ENCODE measurements at regions not wholly inside any gene's neighbourhood (a gene's known extent, or its start where the extent isn't known, plus 50 kb on each side); places are given as distances from the start of the nearest gene placed in this dataset.

GRCh38 chr1:239856924-239857323 lies 234.8 kb upstream of the FMN2 start:
- Histone ChIP-seq H3K27ac (no peak overlapping the region), H3K4me3 (no peak overlapping the region), H3K27me3 (ENCODE audit: insufficient read depth in 3 of 3, low read length in 2 of 3) (no peaks in the 10 kb centered on the region), H3K4me1 (no peaks in the 10 kb centered on the region), H3K36me3 (ENCODE audit: insufficient read depth in 1 of 2, low read depth in 1 of 2) (no peaks in the 10 kb centered on the region), H3K9me3 (no peaks in the 10 kb centered on the region)
- 86 to 92% (median 86%) methylated on average over 1 of the region's 1 CpG for WGBS, 3 donors
- ATAC-seq = no peak
- DNase-seq = no peak
- TF ChIP-seq CTCF (IDR thresholded peaks at IDR 0.05) = no peak
- intact Hi-C loops (cut with DNase I) = no loop called here

GRCh38 chr1:239858057-239858456 lies 233.6 kb upstream of the FMN2 start:
- WGBS, 3 donors = 71 to 75% (median 72%) methylated on average over 4 of the region's 4 CpGs
- no peaks in the 10 kb centered on the region for H3K27me3 ChIP-seq (ENCODE audit: insufficient read depth in 3 of 3, low read length in 2 of 3)
- no peak for TF ChIP-seq CTCF (IDR thresholded peaks at IDR 0.05)
- intact Hi-C loops (cut with DNase I) = no loop called here
- no peak overlapping the region for H3K4me3 ChIP-seq
- H3K4me1 ChIP-seq = no peaks in the 10 kb centered on the region
- no peaks in the 10 kb centered on the region for H3K9me3 ChIP-seq
- DNase-seq (no peak), ATAC-seq (no peak)
- H3K27ac ChIP-seq = no peak overlapping the region
- no peaks in the 10 kb centered on the region for H3K36me3 ChIP-seq (ENCODE audit: insufficient read depth in 1 of 2, low read depth in 1 of 2)

GRCh38 chr1:239858529-239858928 lies 233.2 kb upstream of the FMN2 start:
- Histone ChIP-seq H3K36me3 (ENCODE audit: insufficient read depth in 1 of 2, low read depth in 1 of 2) (no peaks in the 10 kb centered on the region), H3K9me3 (no peaks in the 10 kb centered on the region), H3K4me1 (no peaks in the 10 kb centered on the region), H3K27ac (no peak overlapping the region), H3K27me3 (ENCODE audit: insufficient read depth in 3 of 3, low read length in 2 of 3) (no peaks in the 10 kb centered on the region), H3K4me3 (no peak overlapping the region)
- no peak for TF ChIP-seq CTCF (IDR thresholded peaks at IDR 0.05)
- ATAC-seq = no peak
- DNase-seq = no peak
- 87 to 89% (median 87%) methylated on average over 5 of the region's 5 CpGs for WGBS, 3 donors
- intact Hi-C loops (cut with DNase I) = no loop called here

DNA sequence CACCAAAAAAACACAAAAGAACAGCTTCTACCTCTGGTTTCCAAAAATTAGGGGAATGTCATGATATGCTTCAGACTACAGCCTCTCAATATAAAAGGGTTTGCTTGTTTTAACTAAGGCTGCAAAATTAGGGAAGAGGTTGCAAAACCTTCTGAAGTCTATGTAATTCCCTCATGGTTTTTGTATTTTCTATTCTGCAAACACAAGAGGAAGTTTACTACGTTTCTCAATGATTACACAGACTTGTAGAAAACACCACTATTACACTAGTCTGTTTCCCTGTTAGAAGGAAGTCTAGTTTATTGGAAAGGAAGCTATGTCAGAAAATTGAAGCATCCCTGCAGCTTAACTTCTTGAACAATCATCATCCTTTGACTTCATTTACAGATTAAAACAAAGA lies 229.7 kb upstream of the FMN2 start:
- H3K9me3 ChIP-seq = no peaks in the 10 kb centered on the region
- no peaks in the 10 kb centered on the region for H3K27me3 ChIP-seq (ENCODE audit: insufficient read depth in 3 of 3, low read length in 2 of 3)
- H3K27ac ChIP-seq = no peak overlapping the region
- no peaks in the 10 kb centered on the region for H3K4me1 ChIP-seq
- intact Hi-C loops (cut with DNase I) = no loop called here
- WGBS, 3 donors = 49 to 54% (median 53%) methylated on average over 1 of the region's 1 CpG
- DNase-seq (no peak), ATAC-seq (no peak)
- TF ChIP-seq CTCF (IDR thresholded peaks at IDR 0.05) = no peak
- no peaks in the 10 kb centered on the region for H3K36me3 ChIP-seq (ENCODE audit: insufficient read depth in 1 of 2, low read depth in 1 of 2)
- no peak overlapping the region for H3K4me3 ChIP-seq

DNA sequence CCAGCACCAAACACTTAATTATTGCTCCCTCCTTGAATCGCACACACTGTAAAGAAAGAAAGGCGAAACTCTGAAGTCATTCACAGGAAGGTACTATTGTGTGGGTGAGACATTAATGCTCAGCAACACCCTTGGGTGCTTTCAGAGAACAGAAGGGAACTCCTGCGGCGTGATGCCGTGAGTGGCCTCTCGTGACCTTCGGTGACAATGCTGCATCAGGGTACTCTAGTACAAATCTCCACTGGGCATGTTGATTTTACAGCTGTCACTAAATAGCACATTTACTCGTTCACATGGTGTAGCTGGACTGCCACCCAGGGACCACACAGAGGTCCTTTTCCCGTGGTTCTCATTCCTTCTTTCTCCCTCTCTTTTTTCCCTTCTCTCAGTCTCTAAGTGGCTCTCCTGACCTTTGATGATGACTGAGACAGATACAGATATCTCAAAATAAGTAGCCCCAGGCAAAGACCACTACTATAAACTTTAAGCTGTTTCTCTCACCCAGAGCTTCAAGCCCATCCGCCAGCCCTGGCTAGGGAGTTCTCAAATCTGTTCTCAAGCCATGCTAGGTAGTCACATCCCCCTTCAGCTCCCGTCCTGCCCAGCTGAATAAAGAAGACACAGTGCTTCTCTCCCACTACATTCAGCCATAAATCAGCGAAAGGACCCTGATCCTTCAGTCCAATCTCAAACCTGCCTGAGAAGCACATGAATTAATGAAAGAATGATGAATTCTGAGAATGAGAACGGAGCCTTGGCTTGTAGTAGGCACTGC lies 223.4 kb upstream of the FMN2 start:
- ATAC-seq = no peak
- no peaks in the 10 kb centered on the region for H3K4me1 ChIP-seq
- H3K27ac ChIP-seq = no peak overlapping the region
- no peak for DNase-seq
- no peak for TF ChIP-seq CTCF (IDR thresholded peaks at IDR 0.05)
- H3K27me3 ChIP-seq (ENCODE audit: insufficient read depth in 3 of 3, low read length in 2 of 3) = no peaks in the 10 kb centered on the region
- H3K9me3 ChIP-seq = no peaks in the 10 kb centered on the region
- intact Hi-C loops (cut with DNase I) = no loop called here
- H3K4me3 ChIP-seq = no peak overlapping the region
- 48 to 59% (median 55%) methylated on average over 13 of the region's 13 CpGs for WGBS, 3 donors
- no peaks in the 10 kb centered on the region for H3K36me3 ChIP-seq (ENCODE audit: insufficient read depth in 1 of 2, low read depth in 1 of 2)
